HCT116 (cell line): ENCODE measurements at regions not wholly inside any gene's neighbourhood (a gene's known extent, or its start where the extent isn't known, plus 50 kb on each side); places are given as distances from the start of the nearest gene placed in this dataset.
"Not testable (repeated sequence)": the region's sequence is repeated elsewhere in the genome, so short reads cannot be mapped to it uniquely, and the experiment has no call there.

Experiments
- ATAC-seq: fragments of 200-7000 bp; cut with Tn5 transposase; 2 replicates; pipeline ENCODE4 v1.9.1; 2020; ENCODE audit warnings: mild to moderate bottlenecking, moderate library complexity
- BruUV-seq: library from RNA; stranded (reverse); fragments of 400-500 nt; replicated peaks from 2 replicates; lab custom pipeline; 2021; lab: Mats Ljungman, UMichigan
- CTCF ChIA-PET: fragments of 300-600 bp; sonication (Branson Sonifier 250); formaldehyde crosslinking; loops from one replicate; lab custom pipeline; 2021; ENCODE audit warnings: antibody characterized with exemption; lab: Charles Lee
- POLR2A ChIA-PET: fragments of 300-600, 350-600 bp; sonication (Branson Sonifier 250); formaldehyde crosslinking; loops from one replicate; lab custom pipeline; 2021; ENCODE audit warnings: antibody characterized with exemption; lab: Charles Lee
- RAD21 ChIA-PET, 2 experiments: fragments of 300-600 bp; sonication (Branson Sonifier 250); formaldehyde crosslinking; loops; one replicate each; lab custom pipeline; 2023; ENCODE audit warnings: low total read pairs in 2 of 2; ENCODE audit not compliant: uncharacterized antibody in 2 of 2, unreplicated experiment in 2 of 2, low non-redundant PET in 1 of 2; lab: Charles Lee
- DNase-seq: peaks from one replicate; pipeline ENCODE4 v3.0.0-alpha.2; 2010; ENCODE audit warnings: low read depth, low spot score
- H2AFZ ChIP-seq: fragments of 200-600 bp; shearing (Covaris generic), sonication (generic); 2 replicates; pipeline ENCODE4 v1.6.1; 2017; ENCODE audit warnings: low read depth, mixed run types, mixed read lengths, antibody characterized with exemption, low read length; ENCODE audit not compliant: poor library complexity, severe bottlenecking
- H3K27ac ChIP-seq: 2 replicates; pipeline ENCODE4 v1.5.1; 2012; ENCODE audit warnings: low read depth, low read length
- H3K27me3 ChIP-seq: fragments of 200-600 bp; sonication (generic); 2 replicates; pipeline ENCODE4 v1.6.1; 2016; ENCODE audit warnings: mixed run types, low read length, mixed read lengths; ENCODE audit not compliant: insufficient read depth
- H3K36me3 ChIP-seq, 2 experiments: fragments of 200-500 bp in 1 of 2; fragments of 200-600 bp in 1 of 2; sonication (Bioruptor generic) in 1 of 2; sonication (generic) in 1 of 2; 2 replicates each; pipeline versions ENCODE4 v1.5.1 to v1.6.1; 2014 to 2016; ENCODE audit warnings: low read length in 2 of 2, inconsistent platforms in 1 of 2, mixed read lengths in 1 of 2, mixed run types in 1 of 2; ENCODE audit not compliant: insufficient read depth in 2 of 2, control insufficient read depth in 1 of 2
- H3K4me1 ChIP-seq, 2 experiments: fragments of 200-600 bp in 1 of 2; sonication (generic) in 1 of 2; 2 replicates each; pipeline versions ENCODE4 v1.5.1 to v1.6.1; 2012 to 2017; ENCODE audit warnings: low read length in 2 of 2, inconsistent platforms in 1 of 2, mild to moderate bottlenecking in 1 of 2, mixed read lengths in 1 of 2, mixed run types in 1 of 2, moderate library complexity in 1 of 2; ENCODE audit not compliant: insufficient read depth in 2 of 2, control insufficient read depth in 1 of 2
- H3K4me2 ChIP-seq: fragments of 200-600 bp; sonication (generic); 2 replicates; pipeline ENCODE4 v1.6.1; 2017; ENCODE audit warnings: mixed run types, low read length, mixed read lengths
- H3K4me3 ChIP-seq, 2 experiments: fragments of 200-600 bp in 1 of 2; sonication (generic) in 1 of 2; replicated peaks in 1 of 2; 2 replicates each; pipeline ENCODE4 v1.5.1; 2011 to 2016; ENCODE audit warnings: low read length in 2 of 2, control low read depth in 1 of 2, low read depth in 1 of 2, mild to moderate bottlenecking in 1 of 2, mixed read lengths in 1 of 2, mixed run types in 1 of 2
- H3K79me2 ChIP-seq: fragments of 200-600 bp; sonication (generic); 2 replicates; pipeline ENCODE4 v1.6.1; 2017; ENCODE audit warnings: mild to moderate bottlenecking, mixed run types, low read length, moderate library complexity, mixed read lengths; ENCODE audit not compliant: insufficient read depth
- H3K9ac ChIP-seq: fragments of 200-600 bp; sonication (generic); 2 replicates; pipeline ENCODE4 v1.6.1; 2016; ENCODE audit warnings: low read length, mixed read lengths
- H3K9me2 ChIP-seq: fragments of 200-600 bp; sonication (generic), shearing (Covaris generic); 2 replicates; pipeline ENCODE4 v1.6.1; 2017; ENCODE audit warnings: mixed run types, mild to moderate bottlenecking, moderate library complexity; ENCODE audit not compliant: insufficient read depth
- H3K9me3 ChIP-seq, 2 experiments: fragments of 200-500 bp in 1 of 2; fragments of 200-600 bp in 1 of 2; sonication (Bioruptor generic) in 1 of 2; sonication (generic) in 1 of 2; 2 replicates each; pipeline ENCODE4 v1.6.1; 2014 to 2017; ENCODE audit warnings: low read length in 2 of 2, mixed read lengths in 2 of 2, inconsistent platforms in 1 of 2, low read depth in 1 of 2, mild to moderate bottlenecking in 1 of 2, mixed run types in 1 of 2, moderate library complexity in 1 of 2; ENCODE audit not compliant: control insufficient read depth in 1 of 2, insufficient read depth in 1 of 2
- H4K20me1 ChIP-seq: fragments of 200-600 bp; sonication (generic), shearing (Covaris generic); 2 replicates; pipeline ENCODE4 v1.6.1; 2017; ENCODE audit warnings: mixed run types, mild to moderate bottlenecking, moderate library complexity; ENCODE audit not compliant: insufficient read depth
- intact Hi-C: fragments of 100-400 bp; cut with micrococcal nuclease; formaldehyde crosslinking; loops from 2 replicates; pipeline ENCODE4 v1.10.0; 2022

- H3K9me3 ChIP-seq, H3K27me3 ChIP-seq, H2AFZ ChIP-seq, POLR2A ChIA-PET, CTCF ChIA-PET, H4K20me1 ChIP-seq, RAD21 ChIA-PET, H3K36me3 ChIP-seq, intact Hi-C loops, H3K9ac ChIP-seq, H3K9me2 ChIP-seq, H3K27ac ChIP-seq, ATAC-seq, BruUV-seq, DNase-seq, H3K79me2 ChIP-seq, H3K4me2 ChIP-seq, H3K4me3 ChIP-seq: not testable (repeated sequence)
- H3K4me1 ChIP-seq, result peaks cover 0 to 26% of the 10 kb centered on the region in 2 experiments; a peak in 2 of 4 replicates
Observed at GRCh38 chr16:88149158-88149603, 197.9 kb downstream of the BANP start.

GRCh38 chr16:88149663-88150062 is 198.4 kb downstream of the BANP start:
- peak overlapping the region; percentile 62 for H3K4me2 ChIP-seq
- POLR2A ChIA-PET, result not testable (repeated sequence)

More at GRCh38 chr16:88149663-88150062, 198.4 kb downstream of the BANP start:
- H3K27ac ChIP-seq, H2AFZ ChIP-seq, CTCF ChIA-PET, H3K27me3 ChIP-seq, H3K36me3 ChIP-seq, intact Hi-C loops, H4K20me1 ChIP-seq, H3K9me3 ChIP-seq, BruUV-seq, RAD21 ChIA-PET, DNase-seq, H3K79me2 ChIP-seq, H3K4me3 ChIP-seq, H3K9ac ChIP-seq, H3K9me2 ChIP-seq: not testable (repeated sequence)
- 0 out of 2 replicates have a peak, but pooled peaks have one; percentile 7 for ATAC-seq
- peaks cover 0 to 26% of the 10 kb centered on the region in 2 experiments; a peak in 2 of 4 replicates for H3K4me1 ChIP-seq
